GM15510 (cell line): ENCODE measurements at regions not wholly inside any gene's neighbourhood (a gene's known extent, or its start where the extent isn't known, plus 50 kb on each side); places are given as distances from the start of the nearest gene placed in this dataset.

Source experiments
- POLR2A ChIP-seq: IDR thresholded peaks from 3 replicates; pipeline ENCODE4 v1.6.1; 2011; ENCODE audit warnings: borderline replicate concordance; ENCODE audit not compliant: insufficient read length; ENCODE audit errors: extremely low read depth

GRCh38 chr2:7655629-7656028 is 738.4 kb downstream of the RNF144A start:
- no peak for TF ChIP-seq POLR2A

GRCh38 chr2:7658486-7658885 is 741.3 kb downstream of the RNF144A start:
- TF ChIP-seq POLR2A, result no peak

GRCh38 chr2:7660816-7661215 is 743.6 kb downstream of the RNF144A start:
- TF ChIP-seq POLR2A, result no peak

- no peak for TF ChIP-seq POLR2A
These were observed 744.3 kb downstream of the RNF144A start for GRCh38 chr2:7661502-7661901.

GRCh38 chr2:7665880-7666279 is 748.7 kb downstream of the RNF144A start:
- no peak for TF ChIP-seq POLR2A

- no peak for TF ChIP-seq POLR2A
These were observed 749.5 kb downstream of the RNF144A start for GRCh38 chr2:7666596-7667259.

GRCh38 chr2:7667260-7667757 is 750.1 kb downstream of the RNF144A start:
- TF ChIP-seq POLR2A, result no peak

GRCh38 chr2:7670905-7671641 is 753.9 kb downstream of the RNF144A start:
- no peak for TF ChIP-seq POLR2A

GRCh38 chr2:7672027-7672684 is 754.9 kb downstream of the RNF144A start:
- no peak for TF ChIP-seq POLR2A

GRCh38 chr2:7672685-7673071 is 755.5 kb downstream of the RNF144A start:
- TF ChIP-seq POLR2A, result no peak

- TF ChIP-seq POLR2A, result no peak
These were observed 755.9 kb downstream of the RNF144A start for GRCh38 chr2:7673101-7673500.

GRCh38 chr2:7673853-7674252 is 756.6 kb downstream of the RNF144A start:
- TF ChIP-seq POLR2A, result no peak

GRCh38 chr2:7674606-7675005 is 757.4 kb downstream of the RNF144A start:
- TF ChIP-seq POLR2A, result no peak

- no peak for TF ChIP-seq POLR2A
These were observed 759.5 kb downstream of the RNF144A start for GRCh38 chr2:7676714-7677113.

- TF ChIP-seq POLR2A, result no peak
These were observed 764.8 kb downstream of the RNF144A start for GRCh38 chr2:7681881-7682461.
